Stimulated activated naive CD4-positive, alpha-beta T cell (primary cell): ENCODE measurements at regions not wholly inside any gene's neighbourhood (a gene's known extent, or its start where the extent isn't known, plus 50 kb on each side); places are given as distances from the start of the nearest gene placed in this dataset.

Source experiments
- DNase-seq, 6 experiments: peaks; one replicate each; lab custom pipeline; 2025; lab: John Stamatoyannopoulos, UW

DNA sequence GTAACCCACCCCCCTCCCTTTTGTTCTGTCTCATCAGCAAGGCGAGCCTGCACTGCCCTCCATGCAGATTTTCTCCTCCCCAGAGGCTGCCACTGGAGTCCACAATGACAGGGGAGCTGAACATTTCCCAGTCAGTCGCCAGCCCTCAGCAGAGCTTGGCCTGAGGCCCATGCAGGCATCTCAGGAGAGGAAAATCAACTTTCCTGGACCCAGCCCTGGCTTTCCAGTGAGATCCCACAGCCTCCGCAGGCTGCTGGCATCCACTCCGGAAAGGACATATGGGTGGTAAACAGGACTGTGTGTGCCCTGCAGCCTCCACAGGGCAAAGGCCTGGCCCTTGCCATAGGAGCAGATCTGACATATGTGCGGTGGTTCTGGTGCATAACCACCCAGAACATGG, 253.8 kb downstream of the TNS1 start:
- DNase-seq = no peak

DNA sequence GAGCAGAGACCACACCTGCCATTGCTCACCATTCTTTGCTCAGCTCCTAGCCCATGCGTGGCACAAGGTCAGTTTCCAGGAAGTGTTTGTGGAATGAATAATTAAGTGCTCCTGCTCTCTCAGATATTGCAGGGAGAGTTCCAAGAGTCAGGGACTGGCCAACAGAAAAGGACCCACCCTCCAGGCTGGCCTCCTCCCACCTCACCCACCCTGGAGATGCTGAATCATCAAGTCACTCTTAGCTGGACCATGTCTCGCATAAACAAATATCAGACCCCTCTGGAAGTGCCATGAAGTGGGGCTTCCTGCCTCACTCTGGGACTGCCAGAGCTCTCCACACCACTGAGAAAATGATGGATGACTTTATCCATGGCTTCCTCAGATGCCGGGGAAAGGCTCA, 256.0 kb downstream of the TNS1 start:
- DNase-seq = no peak

- DNase-seq = no peak
These were observed 258.6 kb downstream of the TNS1 start for GRCh38 chr2:217743966-217744761.

- no peak for DNase-seq
These were observed 259.4 kb downstream of the TNS1 start for GRCh38 chr2:217743407-217743806.

DNA sequence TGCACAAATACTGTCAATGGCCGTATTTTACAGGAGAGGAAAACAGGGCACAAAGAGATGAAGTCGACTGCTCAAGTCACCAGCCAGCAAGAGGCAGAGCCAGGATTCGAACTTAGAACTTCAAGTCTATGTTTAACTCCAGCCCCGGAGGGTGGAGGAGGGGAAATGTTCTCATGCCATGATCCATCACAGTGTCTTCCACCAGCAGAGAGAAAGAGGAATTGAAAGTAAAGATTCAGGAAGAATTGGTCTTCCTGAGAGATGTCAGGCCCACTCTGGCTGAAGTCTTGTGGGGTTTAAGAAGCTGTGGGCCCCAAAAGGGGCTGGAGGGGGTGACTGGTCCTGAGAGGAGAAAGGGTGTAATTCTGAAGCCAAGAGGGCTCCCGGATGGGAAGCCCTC, 260.0 kb downstream of the TNS1 start:
- no peak for DNase-seq

GRCh38 chr2:217742276-217742675, 260.5 kb downstream of the TNS1 start:
- no peak for DNase-seq

- DNase-seq = no peak
These were observed 261.3 kb downstream of the TNS1 start for GRCh38 chr2:217741381-217741955.

- DNase-seq = no peak
These were observed 262.0 kb downstream of the TNS1 start for GRCh38 chr2:217740756-217741155.

DNA sequence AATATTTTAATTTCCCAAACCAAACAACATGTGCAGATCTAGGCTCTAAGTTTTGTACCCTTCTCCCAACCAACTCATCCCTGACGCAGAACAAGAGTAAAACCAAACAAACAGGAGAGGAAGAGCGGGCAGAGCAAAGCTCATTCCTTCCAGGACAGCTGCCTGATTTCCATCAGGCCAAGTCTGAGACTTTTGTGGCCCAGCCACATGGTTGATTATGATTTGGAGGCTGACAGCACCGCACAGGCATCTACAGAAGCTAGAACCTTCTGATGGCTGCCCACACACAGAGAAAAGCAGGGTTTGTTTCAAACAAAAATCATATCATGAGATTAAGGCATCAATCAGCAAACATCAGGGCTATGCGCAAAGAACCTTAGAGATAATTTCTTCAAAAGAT, 262.6 kb downstream of the TNS1 start:
- no peak for DNase-seq

DNA sequence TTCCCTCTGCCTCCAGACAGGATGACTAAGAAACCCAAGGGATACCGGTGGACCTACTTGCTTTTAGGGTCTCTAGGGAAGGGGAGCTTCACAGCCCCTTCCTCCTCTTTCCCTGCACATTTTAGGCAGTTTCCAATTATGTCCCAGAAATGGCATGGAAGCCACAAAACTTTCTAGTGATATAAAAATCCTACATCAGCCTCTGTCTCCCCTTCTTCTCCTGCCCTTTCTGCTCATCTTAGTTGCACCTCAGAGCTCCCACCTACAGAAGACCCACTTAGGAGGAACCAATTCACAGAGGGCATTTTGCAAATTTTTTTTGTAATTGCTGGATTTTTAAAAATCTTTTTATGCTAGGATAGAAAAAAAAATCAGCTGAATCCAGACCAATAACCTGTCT, 263.1 kb downstream of the TNS1 start:
- no peak for DNase-seq

DNA sequence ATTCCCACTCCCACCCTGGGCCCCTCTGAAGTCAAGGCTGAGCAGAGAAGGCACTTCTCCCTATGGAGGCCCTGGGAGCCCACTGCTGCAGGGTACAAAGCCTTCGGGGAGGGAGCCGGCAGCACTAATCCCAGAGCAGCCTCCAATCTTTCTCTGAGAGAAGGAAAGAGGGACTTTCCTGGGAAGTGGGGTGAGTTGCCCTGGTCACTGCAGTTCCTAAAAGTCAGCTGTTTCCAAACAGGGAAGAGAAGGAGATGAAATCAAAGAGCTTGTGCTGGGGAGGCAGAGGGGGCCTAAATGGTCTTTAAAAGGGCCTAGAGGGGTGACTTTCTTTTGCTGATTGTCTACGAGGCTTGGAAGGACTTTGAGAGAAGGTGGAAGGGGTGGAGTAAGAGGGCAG, 264.7 kb downstream of the TNS1 start:
- no peak for DNase-seq

DNA sequence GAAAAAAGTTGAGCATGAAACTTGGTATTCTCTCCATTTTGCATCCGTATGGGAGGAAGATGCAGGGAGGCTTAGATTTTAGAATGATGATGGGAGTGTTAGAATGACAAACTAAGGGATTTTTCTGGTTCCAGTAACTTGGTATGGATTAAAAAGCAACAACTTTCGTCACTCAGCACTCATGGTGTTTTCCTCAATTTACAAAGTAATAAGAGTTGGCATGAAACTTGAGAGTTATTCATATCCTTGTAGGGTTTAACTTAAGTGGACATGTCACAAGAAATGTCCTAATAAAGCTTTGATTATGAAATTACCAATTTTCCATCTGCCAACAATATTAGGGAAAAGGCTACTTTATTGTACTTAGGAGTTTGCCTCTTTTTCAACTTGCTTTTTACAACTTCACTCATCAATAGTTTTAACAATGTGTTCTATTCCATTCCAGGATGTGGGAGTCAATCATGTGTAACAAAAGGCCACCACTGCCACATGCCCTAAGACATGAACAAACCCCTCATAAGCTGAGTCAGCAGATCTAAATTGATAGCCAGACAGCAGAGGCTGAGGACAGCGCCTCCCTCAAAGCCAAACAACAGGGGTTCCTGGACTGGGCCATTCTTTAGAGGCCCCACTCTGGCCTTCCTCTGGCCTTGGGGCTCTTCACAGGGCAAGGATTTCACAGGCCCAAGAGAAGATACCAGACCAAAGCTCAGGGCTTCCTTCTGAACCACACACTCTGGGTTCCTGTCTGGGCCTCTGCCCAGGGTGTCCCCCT, 265.8 kb downstream of the TNS1 start:
- no peak for DNase-seq

DNA sequence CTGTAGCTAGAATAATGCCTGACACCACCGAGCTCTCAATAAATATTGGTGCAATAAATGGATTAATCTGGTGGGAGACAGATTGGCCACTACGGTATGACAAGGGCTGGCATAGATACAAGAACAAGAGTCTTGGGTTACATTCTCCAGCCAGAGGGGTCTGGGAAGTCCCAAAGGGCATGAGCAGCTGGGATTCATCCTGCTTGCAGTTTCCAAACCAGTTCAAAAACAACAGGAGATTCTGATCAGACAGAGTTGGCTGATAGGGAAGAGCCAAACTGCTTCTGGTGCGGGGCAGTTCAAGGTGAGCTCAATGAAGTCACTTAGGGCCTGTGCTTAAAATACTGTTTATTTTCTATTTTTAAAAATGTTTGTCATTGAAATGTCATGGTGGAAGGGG, 266.9 kb downstream of the TNS1 start:
- DNase-seq = no peak

DNA sequence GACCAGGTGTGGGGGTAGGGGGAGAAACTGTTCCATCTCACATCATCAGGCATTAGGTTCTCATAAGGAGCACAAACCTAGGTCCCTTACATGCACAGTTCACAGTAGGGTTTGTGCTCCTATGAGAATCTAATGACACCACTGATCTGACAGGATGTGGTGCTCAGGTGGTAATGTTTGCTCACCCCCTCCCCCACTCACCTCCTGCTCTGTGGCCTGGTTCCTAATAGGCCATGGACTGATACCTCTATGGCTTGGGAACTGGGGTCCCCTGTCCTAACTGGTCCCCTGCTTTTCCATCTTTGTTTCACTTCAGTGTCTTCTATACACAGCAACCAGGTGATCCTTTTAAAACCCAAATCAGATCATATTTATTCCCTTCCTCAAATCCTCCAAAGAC, 267.8 kb downstream of the TNS1 start:
- no peak for DNase-seq

DNA sequence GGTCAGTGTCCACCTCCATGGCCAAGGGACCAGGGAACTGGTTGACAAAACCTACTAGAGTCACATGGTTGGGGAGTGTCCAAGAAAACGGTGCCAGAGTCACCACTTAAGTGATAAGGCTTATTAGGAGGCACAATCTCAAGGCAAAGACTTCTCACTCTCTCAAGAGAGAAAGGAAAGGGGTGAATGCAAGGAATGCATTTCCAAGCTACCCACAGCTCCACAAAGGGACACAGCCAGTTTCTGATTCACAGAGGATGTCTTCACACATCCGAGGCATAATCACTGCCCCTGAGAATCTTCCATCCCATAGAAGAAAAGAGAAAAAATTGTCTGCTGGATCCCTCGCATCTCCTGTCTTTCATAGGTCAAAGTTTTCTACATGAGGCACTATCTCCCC, 269.3 kb downstream of the TNS1 start:
- no peak for DNase-seq

DNA sequence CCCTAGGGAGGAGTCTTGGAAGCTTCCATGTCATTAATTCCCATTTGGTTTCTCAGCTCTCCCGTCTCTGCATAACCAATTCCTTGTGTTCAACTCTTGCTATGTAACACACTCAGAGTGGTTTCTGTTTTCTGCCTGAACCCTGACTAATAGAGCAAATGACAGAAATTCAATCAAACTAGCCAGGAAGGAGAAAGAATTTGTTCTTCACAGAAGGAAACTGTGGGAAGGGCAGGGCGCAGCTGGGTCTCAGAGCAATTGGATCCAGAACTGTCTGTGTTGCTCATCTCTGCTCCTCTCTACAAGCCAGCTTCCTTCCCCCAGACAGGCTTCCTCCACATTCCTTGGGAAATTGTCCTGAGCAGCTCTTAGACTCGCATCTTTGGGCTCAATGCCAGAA, 269.8 kb downstream of the TNS1 start:
- no peak for DNase-seq

DNA sequence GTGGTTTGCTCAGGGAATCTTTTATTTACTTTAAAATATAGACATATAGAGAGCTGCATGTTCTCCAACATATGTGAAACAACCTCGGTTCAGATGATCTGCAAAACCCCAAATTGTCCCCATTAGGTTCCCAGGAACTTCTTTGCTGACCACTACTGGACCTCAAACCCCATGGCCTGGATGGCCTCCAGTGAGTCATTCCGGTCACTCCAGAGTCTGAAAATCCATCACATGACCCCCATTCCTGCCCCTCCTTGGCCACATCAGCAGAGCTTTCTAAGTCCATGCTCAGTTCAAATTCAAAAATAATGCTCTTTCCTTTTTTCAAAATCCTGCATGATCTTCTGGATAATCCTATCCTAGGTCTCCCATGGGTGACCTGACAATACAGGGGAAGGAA, 271.0 kb downstream of the TNS1 start:
- no peak for DNase-seq

DNA sequence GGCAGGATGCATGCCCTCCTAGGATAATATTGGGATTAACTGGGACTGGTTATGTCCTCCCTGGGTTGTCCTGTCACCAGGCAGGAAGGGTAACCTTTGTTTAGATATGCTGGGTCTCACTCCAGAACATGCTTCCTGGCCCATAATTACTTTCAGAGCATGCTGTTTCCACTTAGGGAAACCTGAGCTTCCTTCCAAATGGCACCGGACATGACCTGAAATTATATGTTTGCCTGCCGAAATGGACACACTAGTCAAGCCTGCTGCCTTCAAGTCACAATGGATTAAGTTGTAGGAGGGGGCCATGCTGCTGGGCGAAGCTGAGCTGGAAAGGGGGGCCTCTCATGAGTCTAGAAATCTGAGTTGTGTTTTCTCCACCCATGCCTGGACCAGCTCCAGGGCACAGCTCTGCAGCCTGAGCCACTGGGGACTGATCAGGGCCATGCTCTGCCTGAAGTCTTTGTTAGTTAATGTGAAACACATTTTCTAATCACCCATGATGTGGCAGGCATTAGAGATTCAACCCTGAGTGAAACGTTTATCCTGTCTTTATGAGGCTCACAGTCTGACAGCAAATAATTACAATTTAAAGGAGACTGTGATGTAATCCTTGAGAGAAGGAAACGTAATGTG, 273.3 kb downstream of the TNS1 start:
- DNase-seq = no peak

DNA sequence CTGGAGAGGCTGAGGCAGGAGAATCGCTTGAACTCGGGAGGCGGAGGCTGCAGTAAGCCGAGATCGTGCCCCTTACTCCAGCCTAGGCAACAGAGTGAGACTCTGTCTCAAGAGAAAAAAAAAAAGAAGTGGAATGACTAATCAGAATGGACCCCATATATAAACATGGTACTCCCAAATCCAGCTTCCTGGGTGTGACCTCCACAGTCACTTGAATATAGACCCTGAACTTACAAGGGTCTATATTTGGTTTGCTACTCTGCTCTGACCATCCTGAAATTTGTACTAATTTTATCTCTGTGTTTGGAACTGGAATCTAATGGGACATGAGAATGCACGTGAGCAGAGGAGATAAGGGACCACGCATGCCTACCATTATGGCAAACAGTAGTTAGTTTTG, 275.0 kb downstream of the TNS1 start:
- DNase-seq = no peak

DNA sequence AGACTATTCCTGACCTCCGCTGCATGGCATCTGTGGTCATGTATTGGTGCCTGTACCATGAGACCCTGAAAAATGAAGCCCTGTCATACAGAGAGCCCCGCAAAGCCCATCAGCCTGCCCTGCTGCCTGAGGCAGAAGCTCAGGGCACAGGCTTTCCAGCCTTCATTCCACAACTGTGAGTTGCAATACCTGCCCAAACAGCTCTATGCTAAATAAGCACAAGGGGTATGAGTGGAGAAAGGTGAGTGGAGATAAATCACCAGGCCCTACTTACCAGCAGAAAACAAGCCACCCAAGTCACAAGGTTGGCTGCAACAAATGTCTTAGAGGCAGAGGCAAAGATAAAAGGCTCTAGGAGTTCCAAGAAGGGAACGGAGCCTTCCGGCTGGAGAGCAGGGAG, 277.4 kb downstream of the TNS1 start:
- no peak for DNase-seq

- DNase-seq = no peak
These were observed 278.3 kb downstream of the TNS1 start for GRCh38 chr2:217724471-217724870.

GRCh38 chr2:217723981-217724380, 278.8 kb downstream of the TNS1 start:
- no peak for DNase-seq
